Neural cell (in vitro differentiated cells): ENCODE measurements at regions not wholly inside any gene's neighbourhood (a gene's known extent, or its start where the extent isn't known, plus 50 kb on each side); places are given as distances from the start of the nearest gene placed in this dataset.

ENCODE experiments used
- H2AFZ ChIP-seq: fragments of 200-600, 300-800 bp; sonication (generic), shearing (Covaris generic); 2 replicates; pipeline ENCODE4 v1.6.0; 2014; ENCODE audit warnings: low read depth, mild to moderate bottlenecking, antibody characterized with exemption, low read length, moderate library complexity
- H3F3A ChIP-seq: fragments of 200-600 bp; shearing (Covaris generic); 2 replicates; pipeline ENCODE4 v1.6.1; 2016; ENCODE audit warnings: mild to moderate bottlenecking, moderate library complexity, mixed read lengths, antibody characterized with exemption, low read length; ENCODE audit not compliant: insufficient read depth, poor library complexity, severe bottlenecking
- H3K27ac ChIP-seq: fragments of 200-600, 300-800 bp; sonication (generic), shearing (Covaris generic); 2 replicates; pipeline ENCODE4 v1.5.1; 2014; ENCODE audit warnings: mild to moderate bottlenecking, low read length, moderate library complexity
- H3K27me3 ChIP-seq: fragments of 300-800, 200-600 bp; sonication (generic), shearing (Covaris generic); 2 replicates; pipeline ENCODE4 v1.6.0; 2014; ENCODE audit warnings: mild to moderate bottlenecking, low read depth, low read length, moderate library complexity; ENCODE audit not compliant: insufficient read depth
- H3K36me3 ChIP-seq: fragments of 300-800, 200-600 bp; sonication (generic), shearing (Covaris generic); 2 replicates; pipeline ENCODE4 v1.5.1; 2014; ENCODE audit warnings: mild to moderate bottlenecking, antibody characterized with exemption, low read length, moderate library complexity; ENCODE audit not compliant: insufficient read depth
- H3K4me2 ChIP-seq: fragments of 300-800, 200-600 bp; sonication (generic), shearing (Covaris generic); 2 replicates; pipeline ENCODE4 v1.6.0; 2014; ENCODE audit warnings: mild to moderate bottlenecking, low read length
- H3K4me3 ChIP-seq: fragments of 300-800, 200-600 bp; sonication (generic), shearing (Covaris generic); 2 replicates; pipeline ENCODE4 v1.5.1; 2014; ENCODE audit warnings: mild to moderate bottlenecking, low read length, moderate library complexity
- H3K79me2 ChIP-seq: fragments of 200-600 bp; shearing (Covaris generic); replicated peaks from 2 replicates; pipeline ENCODE4 v1.6.0; 2014; ENCODE audit warnings: mild to moderate bottlenecking, low read length, moderate library complexity; ENCODE audit not compliant: insufficient read depth
- H3K9ac ChIP-seq: fragments of 300-800, 200-600 bp; sonication (generic), shearing (Covaris generic); 2 replicates; pipeline ENCODE4 v1.6.1; 2016; ENCODE audit warnings: mild to moderate bottlenecking, low read length, mixed read lengths
- H3K9me2 ChIP-seq: fragments of 200-600 bp; shearing (Covaris generic); 2 replicates; pipeline ENCODE4 v1.6.1; 2016; ENCODE audit warnings: mild to moderate bottlenecking, low read length, mixed read lengths; ENCODE audit not compliant: insufficient read depth
- H3K9me3 ChIP-seq: fragments of 200-600, 300-800 bp; sonication (generic), shearing (Covaris generic); 2 replicates; pipeline ENCODE4 v1.6.1; 2016; ENCODE audit warnings: mild to moderate bottlenecking, mixed run types, low read length, moderate library complexity, mixed read lengths
- H4K20me1 ChIP-seq: fragments of 200-600 bp; shearing (Covaris generic); 2 replicates; pipeline ENCODE4 v1.6.1; 2016; ENCODE audit warnings: mild to moderate bottlenecking, mixed run types; ENCODE audit not compliant: insufficient read depth
- CTCF ChIP-seq: fragments of 450-650 bp; IDR thresholded peaks from 2 replicates; pipeline ENCODE4 v1.5.1; 2014; ENCODE audit warnings: antibody characterized with exemption, mild to moderate bottlenecking, moderate library complexity; ENCODE audit not compliant: poor library complexity, severe bottlenecking
- EP300 ChIP-seq: fragments of 450-650 bp; conservative IDR thresholded peaks from 2 replicates; pipeline ENCODE4 v1.6.1; 2014; ENCODE audit warnings: antibody characterized with exemption, mild to moderate bottlenecking, moderate library complexity; ENCODE audit not compliant: poor library complexity, severe bottlenecking
- EZH2 ChIP-seq: fragments of 200-600, 300-800 bp; shearing (Covaris generic), sonication (generic); IDR thresholded peaks from 2 replicates; pipeline ENCODE4 v1.6.1; 2014; ENCODE audit warnings: antibody characterized with exemption, low read length, borderline replicate concordance, mild to moderate bottlenecking; ENCODE audit not compliant: insufficient read depth, poor library complexity, severe bottlenecking
- MXI1 ChIP-seq: fragments of 450-650 bp; conservative IDR thresholded peaks from 2 replicates; pipeline ENCODE4 v1.6.1; 2014; ENCODE audit warnings: antibody characterized with exemption, mild to moderate bottlenecking; ENCODE audit not compliant: poor library complexity, severe bottlenecking
- POLR2AphosphoS5 ChIP-seq: IDR thresholded peaks from 2 replicates; pipeline ENCODE4 v1.6.1; 2012
- RAD21 ChIP-seq: fragments of 450-650 bp; conservative IDR thresholded peaks from 2 replicates; pipeline ENCODE4 v1.6.1; 2014; ENCODE audit warnings: antibody characterized with exemption, mild to moderate bottlenecking, moderate library complexity
- REST ChIP-seq: IDR thresholded peaks from 2 replicates; pipeline ENCODE4 v1.6.1; 2012; ENCODE audit warnings: borderline replicate concordance
- SMC3 ChIP-seq: fragments of 450-650 bp; conservative IDR thresholded peaks from 2 replicates; pipeline ENCODE4 v1.6.1; 2014; ENCODE audit warnings: antibody characterized with exemption, mild to moderate bottlenecking, moderate library complexity; ENCODE audit not compliant: poor library complexity
- TAF1 ChIP-seq: IDR thresholded peaks from 2 replicates; pipeline ENCODE4 v1.6.1; 2012; ENCODE audit warnings: low read depth

GRCh38 chr5:175052351-175052750 lies 328.0 kb downstream of the MSX2 start:
- H2AFZ ChIP-seq, result no peak overlapping the region
- no peaks in the 10 kb centered on the region for H3F3A ChIP-seq
- TF ChIP-seq CTCF (no peak), EP300 (no peak), RAD21 (no peak), POLR2AphosphoS5 (no peak), TAF1 (no peak), SMC3 (no peak), EZH2 (no peak), REST (no peak), MXI1 (no peak)
- no peak overlapping the region for H3K4me3 ChIP-seq
- no peak overlapping the region for H3K4me2 ChIP-seq
- H3K9me3 ChIP-seq, result no peaks in the 10 kb centered on the region
- H3K9ac ChIP-seq, result no peak overlapping the region
- no peaks in the 10 kb centered on the region for H3K27me3 ChIP-seq
- H3K79me2 ChIP-seq, result no peaks in the 10 kb centered on the region
- no peaks in the 10 kb centered on the region for H3K9me2 ChIP-seq
- H3K36me3 ChIP-seq, result no peaks in the 10 kb centered on the region
- H3K27ac ChIP-seq, result no peak overlapping the region
- H4K20me1 ChIP-seq, result no peaks in the 10 kb centered on the region

- H3K27ac ChIP-seq, result no peak overlapping the region
- H3F3A ChIP-seq, result no peaks in the 10 kb centered on the region
- no peaks in the 10 kb centered on the region for H3K27me3 ChIP-seq
- H3K9ac ChIP-seq, result no peak overlapping the region
- no peak overlapping the region for H3K4me2 ChIP-seq
- H3K9me3 ChIP-seq, result no peaks in the 10 kb centered on the region
- H3K36me3 ChIP-seq, result no peaks in the 10 kb centered on the region
- no peaks in the 10 kb centered on the region for H4K20me1 ChIP-seq
- H2AFZ ChIP-seq, result no peak overlapping the region
- no peaks in the 10 kb centered on the region for H3K79me2 ChIP-seq
- TF ChIP-seq EP300, result no peak
- TF ChIP-seq CTCF, result no peak
- no peak for TF ChIP-seq SMC3
- no peak for TF ChIP-seq MXI1
- TF ChIP-seq POLR2AphosphoS5, result no peak
- no peak overlapping the region for H3K4me3 ChIP-seq
- no peaks in the 10 kb centered on the region for H3K9me2 ChIP-seq
These were observed 322.7 kb downstream of the MSX2 start for GRCh38 chr5:175047048-175047447.
